Dermis microvascular lymphatic vessel endothelial cell (primary cell): ENCODE measurements at regions not wholly inside any gene's neighbourhood (a gene's known extent, or its start where the extent isn't known, plus 50 kb on each side); places are given as distances from the start of the nearest gene placed in this dataset.
"Not testable (repeated sequence)": the region's sequence is repeated elsewhere in the genome, so short reads cannot be mapped to it uniquely, and the experiment has no call there.

Experiments
- DNase-seq, 2 donors: peaks; one replicate each; pipeline versions ENCODE4 v3.0.0 to v3.0.0-alpha.2; 2010; ENCODE audit warnings: low read depth in 2 of 2

DNA sequence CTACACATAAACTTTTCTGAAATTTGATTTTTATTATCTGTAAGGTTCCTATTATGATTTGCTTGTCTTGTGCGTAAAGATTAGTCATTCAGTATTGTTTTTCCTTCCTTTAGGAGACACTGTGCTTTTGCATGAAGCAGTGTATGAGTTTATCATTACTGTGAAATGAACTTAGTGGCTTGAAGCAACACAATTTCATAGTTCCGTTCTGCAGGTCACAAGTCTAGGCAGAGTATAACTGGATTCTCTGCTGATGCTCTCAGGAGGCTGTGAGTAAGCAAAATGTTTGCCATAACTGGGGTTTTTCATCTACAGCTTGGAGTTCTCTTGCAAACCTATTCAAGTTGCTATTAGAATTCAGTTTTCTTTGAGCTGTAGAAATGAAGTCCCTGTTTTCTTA, 1136.1 kb downstream of the OTOL1 start:
- DNase-seq: no peak

- DNase-seq: not testable (repeated sequence)
These were observed 1143.6 kb downstream of the OTOL1 start for GRCh38 chr3:162640208-162640607.

GRCh38 chr3:162641317-162641716, 1144.7 kb downstream of the OTOL1 start:
- no peak for DNase-seq

- no peak for DNase-seq
These were observed 1145.3 kb downstream of the OTOL1 start for GRCh38 chr3:162641907-162642306.

- no peak for DNase-seq
These were observed 1146.6 kb downstream of the OTOL1 start for GRCh38 chr3:162643245-162643644.

GRCh38 chr3:162647321-162647720, 1150.7 kb downstream of the OTOL1 start:
- DNase-seq: no peak

- DNase-seq: no peak
These were observed 1161.4 kb downstream of the OTOL1 start for GRCh38 chr3:162658003-162658402.

DNA sequence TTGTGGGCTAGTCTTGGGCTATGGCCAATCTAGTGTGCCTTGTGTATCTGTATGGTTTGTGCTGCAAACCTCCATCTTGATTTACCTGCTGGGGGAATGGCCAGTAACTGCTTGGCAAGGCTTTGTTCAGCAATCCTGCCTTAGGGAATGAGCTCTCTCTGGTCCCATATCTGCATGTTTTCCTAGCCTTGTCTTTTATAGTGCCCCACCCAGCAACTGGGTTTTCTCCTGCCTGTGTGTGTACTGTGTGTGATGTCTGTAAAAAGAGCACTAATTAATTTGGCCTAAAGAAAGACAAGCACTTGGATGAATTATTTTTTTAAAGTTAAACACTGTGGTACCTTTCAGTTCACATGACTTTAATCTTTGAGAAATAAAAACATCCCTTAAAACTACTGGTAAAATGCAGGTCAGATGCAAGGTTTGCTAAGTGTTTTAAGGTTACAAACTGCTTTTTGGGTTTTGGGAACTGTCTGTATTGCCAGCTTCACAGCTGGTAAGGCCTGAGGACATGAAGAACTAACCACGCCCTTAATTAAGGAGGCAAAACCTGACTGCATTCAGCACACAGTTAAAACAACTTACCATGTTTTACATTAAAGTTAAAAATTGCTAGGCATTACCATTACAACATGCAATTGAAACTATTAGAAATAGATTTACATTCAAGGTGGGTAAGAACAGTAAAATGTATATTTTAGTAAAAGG, 1169.2 kb downstream of the OTOL1 start:
- no peak for DNase-seq

GRCh38 chr3:162666835-162667234, 1170.2 kb downstream of the OTOL1 start:
- DNase-seq: no peak

DNA sequence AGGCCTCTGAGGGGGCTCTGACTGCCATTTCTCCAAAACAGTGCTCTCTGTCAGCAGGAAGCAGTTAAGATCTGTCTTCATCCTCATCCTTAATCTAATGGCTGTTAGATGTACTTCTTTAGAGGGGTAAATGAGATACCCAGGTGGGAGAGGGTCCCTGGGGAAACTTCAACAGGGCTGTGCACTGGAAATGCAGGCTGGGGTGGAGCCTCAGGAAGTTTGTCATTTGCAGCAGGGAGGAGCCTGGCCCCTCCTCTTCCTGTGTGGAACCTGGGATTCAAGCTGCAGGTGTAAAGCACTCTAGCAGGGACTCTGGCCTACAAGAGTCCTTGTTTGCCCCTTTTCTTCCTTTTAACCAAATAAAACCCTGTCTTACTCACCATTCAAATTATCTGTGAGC, 1173.6 kb downstream of the OTOL1 start:
- DNase-seq: no peak

- no peak for DNase-seq
These were observed 1180.9 kb downstream of the OTOL1 start for GRCh38 chr3:162677475-162677874.

DNA sequence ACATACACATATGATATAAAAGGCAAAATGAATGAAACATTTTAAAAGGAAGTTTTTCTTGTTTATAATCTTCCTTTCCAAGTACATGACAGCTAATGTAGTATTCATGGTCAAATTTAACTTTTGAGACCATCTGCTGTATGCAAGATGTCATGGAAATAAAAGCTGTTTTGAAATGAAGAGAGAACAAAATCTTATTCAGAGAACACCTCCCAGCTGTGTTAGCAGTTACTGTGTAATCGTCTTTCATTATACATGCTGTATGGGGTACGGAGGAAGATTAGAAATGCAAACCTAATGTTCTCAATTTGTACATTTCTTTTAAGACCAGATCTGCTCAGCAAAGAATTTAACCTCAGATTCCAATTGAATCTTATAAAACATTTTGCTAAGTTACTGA, 1182.3 kb downstream of the OTOL1 start:
- no peak for DNase-seq

- DNase-seq: no peak
These were observed 1187.7 kb downstream of the OTOL1 start for GRCh38 chr3:162684260-162684659.

DNA sequence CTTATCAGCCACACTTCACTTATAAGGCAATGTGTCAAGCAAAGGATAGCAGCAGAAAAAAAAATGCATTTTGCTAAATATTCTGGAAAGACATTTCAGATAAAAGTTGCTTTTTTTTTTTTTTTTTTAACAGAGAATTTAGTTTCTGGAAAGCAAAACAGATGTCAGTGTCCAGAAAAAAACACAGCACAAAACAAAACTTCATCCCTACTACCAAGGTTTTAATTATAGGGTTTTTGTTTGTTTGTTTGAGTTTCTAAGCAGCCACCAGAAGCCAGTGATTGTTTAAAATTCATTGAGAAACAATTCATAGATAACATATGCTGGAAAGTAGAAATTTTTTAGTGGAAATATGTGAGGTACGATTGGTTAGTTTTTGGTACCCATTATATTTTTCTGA, 1202.7 kb downstream of the OTOL1 start:
- DNase-seq: no peak

- DNase-seq: no peak
These were observed 1204.6 kb downstream of the OTOL1 start for GRCh38 chr3:162701211-162701610.

- no peak for DNase-seq
These were observed 1206.3 kb downstream of the OTOL1 start for GRCh38 chr3:162702768-162703385.

- DNase-seq: no peak
These were observed 1207.6 kb downstream of the OTOL1 start for GRCh38 chr3:162704238-162704637.

GRCh38 chr3:162704799-162705385, 1208.3 kb downstream of the OTOL1 start:
- no peak for DNase-seq

- not testable (repeated sequence) for DNase-seq
These were observed 1211.8 kb downstream of the OTOL1 start for GRCh38 chr3:162708394-162708793.

DNA sequence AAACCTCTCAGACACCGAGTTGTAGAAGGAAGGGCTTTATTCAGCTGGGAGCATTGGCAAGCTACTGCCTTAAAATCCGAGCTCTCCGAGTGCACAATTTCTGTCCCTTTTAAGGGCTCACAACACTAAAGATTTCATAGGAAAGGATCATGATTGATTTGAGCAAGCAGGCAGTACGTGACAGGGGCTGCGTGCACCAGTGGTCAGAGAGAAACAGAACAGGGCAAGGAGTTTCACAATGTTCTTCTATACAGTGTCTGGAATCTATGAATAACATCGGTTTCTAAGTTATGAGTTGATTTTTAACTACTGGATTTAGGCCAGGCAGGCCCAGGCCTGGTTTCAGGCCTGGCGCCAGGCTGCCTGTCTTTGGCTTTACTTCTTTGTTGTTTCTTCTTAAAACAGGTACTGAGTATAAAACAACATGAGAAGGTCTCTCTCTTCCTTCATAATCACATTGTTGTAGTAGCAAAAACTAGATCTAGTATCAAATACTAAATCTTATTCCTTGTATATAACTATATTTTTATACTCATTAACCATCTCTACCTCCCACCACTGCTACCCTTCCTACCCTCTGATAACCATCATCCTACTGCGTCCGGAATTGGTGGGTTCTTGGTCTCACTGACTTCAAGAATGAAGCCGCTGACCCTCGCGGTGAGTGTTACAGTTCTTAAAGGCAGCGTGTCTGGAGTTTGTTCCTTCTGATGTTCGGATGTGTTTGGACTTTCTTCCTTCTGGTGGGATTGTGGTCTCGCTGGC, 1212.5 kb downstream of the OTOL1 start:
- not testable (repeated sequence) for DNase-seq

- DNase-seq: no peak
These were observed 1213.9 kb downstream of the OTOL1 start for GRCh38 chr3:162710332-162711112.
